Body of pancreas (tissue), 4 donors: ENCODE measurements at regions not wholly inside any gene's neighbourhood (a gene's known extent, or its start where the extent isn't known, plus 50 kb on each side); places are given as distances from the start of the nearest gene placed in this dataset.

Experiments used
- ATAC-seq: fragments of 150-250 bp; one replicate; pipeline ENCODE4 v1.9.1; 2016
- DNase-seq, 4 donors: peaks; one replicate each; pipeline ENCODE4 v3.0.0-alpha.2; 2019
- H3K27ac ChIP-seq, 4 donors: fragments of 200-600 bp; sonication (generic); 1 replicate in 3 of 4; 2 replicates in 1 of 4; pipeline versions ENCODE4 v1.5.1 to v1.6.1; 2016 to 2019; ENCODE audit warnings: mild to moderate bottlenecking in 1 of 4, mixed read lengths in 1 of 4, moderate library complexity in 1 of 4
- H3K27me3 ChIP-seq, 2 donors: fragments of 200-600 bp; sonication (generic); one replicate each; pipeline ENCODE4 v1.6.0; 2016; ENCODE audit warnings: mild to moderate bottlenecking in 1 of 2
- H3K36me3 ChIP-seq, 2 donors: fragments of 200-600 bp; sonication (generic); replicated peaks in 1 of 2; 2 replicates each; pipeline ENCODE4 v1.5.1; 2016; ENCODE audit warnings: low read depth in 2 of 2; ENCODE audit not compliant: insufficient read depth in 1 of 2
- H3K4me1 ChIP-seq: fragments of 200-600 bp; sonication (generic); one replicate; pipeline ENCODE4 v1.6.0; 2016
- H3K4me3 ChIP-seq, 2 donors: fragments of 200-600 bp; sonication (generic); 1 replicate in 1 of 2; 2 replicates in 1 of 2; pipeline ENCODE4 v1.5.1; 2016 to 2019
- H3K9me3 ChIP-seq, 3 donors: fragments of 200-600 bp; sonication (generic); 1 replicate in 2 of 3; 2 replicates in 1 of 3; pipeline ENCODE4 v1.5.1; 2016
- POLR2A ChIP-seq, 3 donors: fragments of 450-650 bp; IDR thresholded peaks; one replicate each; pipeline ENCODE4 v1.6.1; 2016; ENCODE audit warnings: antibody characterized with exemption in 3 of 3, mild to moderate bottlenecking in 2 of 3
- WGBS, 2 donors: methylation state at CpG; one replicate each; pipeline ENCODE4 v1.1.5; 2017; 5-methylcytosine and 5-hydroxymethylcytosine counted together
- intact Hi-C: fragments of 100-400 bp; cut with DNase I; formaldehyde crosslinking; loops from one replicate; pipeline ENCODE4 v1.15.1; 2023
- TF ChIP-seq, protein P1 (sequence below), 7 experiments: fragments of 450-650 bp in 4 of 7; fragments of 200-600 bp in 3 of 7; sonication (generic) in 3 of 7; IDR thresholded peaks; one replicate each; pipeline ENCODE4 v1.5.1; 2016 to 2019; ENCODE audit warnings: antibody characterized with exemption in 7 of 7

GRCh38 chr3:177610262-177610661 lies 413.0 kb upstream of the TBL1XR1 start:
- no peaks in the 10 kb centered on the region for H3K36me3 ChIP-seq
- H3K27ac ChIP-seq = no peak overlapping the region
- no peak for ATAC-seq
- DNase-seq = no peak
- peaks cover 68% of the 10 kb centered on the region for H3K4me1 ChIP-seq
- intact Hi-C loops = no loop called here
- H3K27me3 ChIP-seq = no peaks in the 10 kb centered on the region
- TF ChIP-seq POLR2A (IDR thresholded peaks at IDR 0.05) = no peak
- TF ChIP-seq, protein P1, sequence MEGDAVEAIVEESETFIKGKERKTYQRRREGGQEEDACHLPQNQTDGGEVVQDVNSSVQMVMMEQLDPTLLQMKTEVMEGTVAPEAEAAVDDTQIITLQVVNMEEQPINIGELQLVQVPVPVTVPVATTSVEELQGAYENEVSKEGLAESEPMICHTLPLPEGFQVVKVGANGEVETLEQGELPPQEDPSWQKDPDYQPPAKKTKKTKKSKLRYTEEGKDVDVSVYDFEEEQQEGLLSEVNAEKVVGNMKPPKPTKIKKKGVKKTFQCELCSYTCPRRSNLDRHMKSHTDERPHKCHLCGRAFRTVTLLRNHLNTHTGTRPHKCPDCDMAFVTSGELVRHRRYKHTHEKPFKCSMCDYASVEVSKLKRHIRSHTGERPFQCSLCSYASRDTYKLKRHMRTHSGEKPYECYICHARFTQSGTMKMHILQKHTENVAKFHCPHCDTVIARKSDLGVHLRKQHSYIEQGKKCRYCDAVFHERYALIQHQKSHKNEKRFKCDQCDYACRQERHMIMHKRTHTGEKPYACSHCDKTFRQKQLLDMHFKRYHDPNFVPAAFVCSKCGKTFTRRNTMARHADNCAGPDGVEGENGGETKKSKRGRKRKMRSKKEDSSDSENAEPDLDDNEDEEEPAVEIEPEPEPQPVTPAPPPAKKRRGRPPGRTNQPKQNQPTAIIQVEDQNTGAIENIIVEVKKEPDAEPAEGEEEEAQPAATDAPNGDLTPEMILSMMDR (IDR thresholded peaks at IDR 0.05) = no peak
- H3K4me3 ChIP-seq = no peak overlapping the region
- 60 to 63% methylated on average over 2 of the region's 2 CpGs for WGBS, 2 donors
- H3K9me3 ChIP-seq = no peaks in the 10 kb centered on the region

- H3K36me3 ChIP-seq = no peaks in the 10 kb centered on the region
- H3K4me3 ChIP-seq = no peak overlapping the region
- peak overlapping the region in 1 of 4 donors; percentile 17 for H3K27ac ChIP-seq
- TF ChIP-seq, protein P1 (IDR thresholded peaks at IDR 0.05) = no peak
- no peak for TF ChIP-seq POLR2A (IDR thresholded peaks at IDR 0.05)
- intact Hi-C loops = no loop called here
- H3K4me1 ChIP-seq = peaks cover 75% of the 10 kb centered on the region
- ATAC-seq (no peak), DNase-seq (peak; percentile 59 to 78 (median 70))
- no peaks in the 10 kb centered on the region for H3K27me3 ChIP-seq
- H3K9me3 ChIP-seq = no peaks in the 10 kb centered on the region
- 51 to 56% methylated on average over 5 of the region's 5 CpGs for WGBS, 2 donors
Measured at GRCh38 chr3:177610686-177611633, 413.7 kb upstream of the TBL1XR1 start.

- WGBS, 2 donors = 49 to 60% methylated on average over 6 of the region's 6 CpGs
- no peak for ATAC-seq
- Histone ChIP-seq H3K27ac (no peak overlapping the region), H3K4me3 (no peak overlapping the region), H3K9me3 (no peaks in the 10 kb centered on the region), H3K27me3 (no peaks in the 10 kb centered on the region), H3K36me3 (no peaks in the 10 kb centered on the region), H3K4me1 (peaks cover 74% of the 10 kb centered on the region)
- DNase-seq = no peak
- intact Hi-C loops = no loop called here
- no peak for TF ChIP-seq POLR2A (IDR thresholded peaks at IDR 0.05)
- TF ChIP-seq, protein P1 (IDR thresholded peaks at IDR 0.05) = no peak
Measured at GRCh38 chr3:177611752-177612334, 414.6 kb upstream of the TBL1XR1 start.

- no peak for TF ChIP-seq POLR2A (IDR thresholded peaks at IDR 0.05)
- TF ChIP-seq, protein P1 (IDR thresholded peaks at IDR 0.05) = no peak
- intact Hi-C loops = no loop called here
Measured at GRCh38 chr3:177613901-177614300, 416.6 kb upstream of the TBL1XR1 start.

More at GRCh38 chr3:177613901-177614300, 416.6 kb upstream of the TBL1XR1 start:
- H3K4me1 ChIP-seq = peaks cover 62% of the 10 kb centered on the region
- no peak for ATAC-seq
- no peak overlapping the region for H3K4me3 ChIP-seq
- no peak for DNase-seq
- no peaks in the 10 kb centered on the region for H3K27me3 ChIP-seq
- no peaks in the 10 kb centered on the region for H3K36me3 ChIP-seq
- no peaks in the 10 kb centered on the region for H3K9me3 ChIP-seq
- no peak overlapping the region for H3K27ac ChIP-seq
